ENCODE measurements at regions not wholly inside any gene's neighbourhood (a gene's known extent, or its start where the extent isn't known, plus 50 kb on each side); places are given as distances from the start of the nearest gene placed in this dataset.

- no peak for TF ChIP-seq POLR2A (IDR thresholded peaks at IDR 0.05; ENCODE audit: low read depth, low read length)
- FAIRE-seq (no peak), DNase-seq (ENCODE audit: insufficient read length, low spot score) (no peak)
Observed at GRCh38 chr10:90306187-90306586, 551.7 kb downstream of the HTR7 start.

GRCh38 chr10:90308223-90308622, 549.6 kb downstream of the HTR7 start:
- no peak for FAIRE-seq
- no peak for DNase-seq (ENCODE audit: insufficient read length, low spot score)
- no peak for TF ChIP-seq POLR2A (IDR thresholded peaks at IDR 0.05; ENCODE audit: low read depth, low read length)

GRCh38 chr10:90313576-90314325, 544.1 kb downstream of the HTR7 start:
- FAIRE-seq (no peak), DNase-seq (ENCODE audit: insufficient read length, low spot score) (no peak)
- no peak for TF ChIP-seq POLR2A (IDR thresholded peaks at IDR 0.05; ENCODE audit: low read depth, low read length)

- peak; percentile 41 for FAIRE-seq
- no peak for TF ChIP-seq POLR2A (IDR thresholded peaks at IDR 0.05; ENCODE audit: low read depth, low read length)
- DNase-seq (ENCODE audit: insufficient read length, low spot score) = no peak
Observed at GRCh38 chr10:90314718-90315117, 543.1 kb downstream of the HTR7 start.

- TF ChIP-seq POLR2A (IDR thresholded peaks at IDR 0.05; ENCODE audit: low read depth, low read length) = no peak
- no peak for FAIRE-seq
Observed at GRCh38 chr10:90317172-90317571, 540.7 kb downstream of the HTR7 start.

GRCh38 chr10:90318659-90319058, 539.2 kb downstream of the HTR7 start:
- FAIRE-seq (no peak), DNase-seq (ENCODE audit: insufficient read length, low spot score) (no peak)
- no peak for TF ChIP-seq POLR2A (IDR thresholded peaks at IDR 0.05; ENCODE audit: low read depth, low read length)

More at GRCh38 chr10:90317172-90317571, 540.7 kb downstream of the HTR7 start:
- DNase-seq (ENCODE audit: insufficient read length, low spot score) = no peak

GRCh38 chr10:90319188-90319914, 538.5 kb downstream of the HTR7 start:
- FAIRE-seq (peak; percentile 100), DNase-seq (ENCODE audit: insufficient read length, low spot score) (peak; percentile 59)
- TF ChIP-seq POLR2A (IDR thresholded peaks at IDR 0.05; ENCODE audit: low read depth, low read length) = no peak

GRCh38 chr10:90321132-90321816, 536.6 kb downstream of the HTR7 start:
- FAIRE-seq (no peak), DNase-seq (ENCODE audit: insufficient read length, low spot score) (no peak)
- TF ChIP-seq POLR2A (IDR thresholded peaks at IDR 0.05; ENCODE audit: low read depth, low read length) = no peak

GRCh38 chr10:90326498-90327267, 531.2 kb downstream of the HTR7 start:
- peak; percentile 43 for FAIRE-seq
- no peak for DNase-seq (ENCODE audit: insufficient read length, low spot score)
- no peak for TF ChIP-seq POLR2A (IDR thresholded peaks at IDR 0.05; ENCODE audit: low read depth, low read length)

- DNase-seq (ENCODE audit: insufficient read length, low spot score) = no peak
- FAIRE-seq = no peak
- no peak for TF ChIP-seq POLR2A (IDR thresholded peaks at IDR 0.05; ENCODE audit: low read depth, low read length)
Observed at GRCh38 chr10:90327611-90328010, 530.2 kb downstream of the HTR7 start.

GRCh38 chr10:90328459-90328858, 529.4 kb downstream of the HTR7 start:
- no peak for TF ChIP-seq POLR2A (IDR thresholded peaks at IDR 0.05; ENCODE audit: low read depth, low read length)
- FAIRE-seq (no peak), DNase-seq (ENCODE audit: insufficient read length, low spot score) (no peak)

GRCh38 chr10:90328896-90329295, 528.9 kb downstream of the HTR7 start:
- no peak for TF ChIP-seq POLR2A (IDR thresholded peaks at IDR 0.05; ENCODE audit: low read depth, low read length)
- DNase-seq (ENCODE audit: insufficient read length, low spot score) = no peak

GRCh38 chr10:90337316-90337715, 520.5 kb downstream of the HTR7 start:
- no peak for TF ChIP-seq POLR2A (IDR thresholded peaks at IDR 0.05; ENCODE audit: low read depth, low read length)
- FAIRE-seq (no peak), DNase-seq (ENCODE audit: insufficient read length, low spot score) (no peak)

More at GRCh38 chr10:90328896-90329295, 528.9 kb downstream of the HTR7 start:
- no peak for FAIRE-seq

GRCh38 chr10:90342480-90342879, 515.4 kb downstream of the HTR7 start:
- no peak for TF ChIP-seq POLR2A (IDR thresholded peaks at IDR 0.05; ENCODE audit: low read depth, low read length)
- no peak for DNase-seq (ENCODE audit: insufficient read length, low spot score)
- FAIRE-seq = no peak
